WTC11 (cell line): ENCODE measurements at regions not wholly inside any gene's neighbourhood (a gene's known extent, or its start where the extent isn't known, plus 50 kb on each side); places are given as distances from the start of the nearest gene placed in this dataset.
A peak's percentile ranks its signal among the peaks of the same experiment; 100 is the strongest.

Source experiments
- ATAC-seq: fragments of 200-7000 bp; cut with Tn5 transposase; 2 replicates; pipeline ENCODE4 v1.10.0; 2021; ENCODE audit warnings: mild to moderate bottlenecking, moderate library complexity
- CTCF ChIA-PET: fragments of 300-600 bp; sonication (Branson Sonifier 250); formaldehyde crosslinking; loops from one replicate; lab custom pipeline; 2021; ENCODE audit warnings: antibody characterized with exemption; lab: Charles Lee
- POLR2A ChIA-PET: fragments of 350-600 bp; sonication (Branson Sonifier 250); formaldehyde crosslinking; loops from one replicate; lab custom pipeline; 2021; ENCODE audit warnings: antibody characterized with exemption; lab: Charles Lee
- DNase-seq: peaks from one replicate; pipeline ENCODE4 v3.0.0; 2021; ENCODE audit warnings: low spot score
- H3K27ac Mint-ChIP-seq: 2 replicates; pipeline ENCODE4 v1.8.0; 2021; ENCODE audit warnings: mixed read lengths
- H3K27me3 Mint-ChIP-seq: 2 replicates; pipeline ENCODE4 v1.8.0; 2021; ENCODE audit warnings: low read depth, mild to moderate bottlenecking, moderate library complexity, mixed read lengths
- H3K36me3 Mint-ChIP-seq: 2 replicates; pipeline ENCODE4 v1.8.0; 2021; ENCODE audit warnings: mixed read lengths
- H3K4me1 Mint-ChIP-seq: 2 replicates; pipeline ENCODE4 v1.8.0; 2022; ENCODE audit warnings: mixed read lengths
- H3K4me3 Mint-ChIP-seq: 2 replicates; pipeline ENCODE4 v1.8.0; 2021; ENCODE audit warnings: mild to moderate bottlenecking, moderate library complexity, mixed read lengths
- H3K9me3 Mint-ChIP-seq: 2 replicates; pipeline ENCODE4 v1.8.0; 2021; ENCODE audit warnings: mixed read lengths
- AR ChIP-seq: fragments of 250-450 bp; sonication (Bioruptor Pico); IDR thresholded peaks from 2 replicates; pipeline ENCODE4 v1.9.0; 2021; ENCODE audit warnings: mild to moderate bottlenecking
- ATF6 ChIP-seq: sonication (generic); formaldehyde crosslinking; IDR thresholded peaks from 2 replicates; pipeline ENCODE4 v1.8.1; 2023; ENCODE audit warnings: mild to moderate bottlenecking, missing genetic modification reagents
- CTCF ChIP-seq: fragments of 200-600 bp; IDR thresholded peaks from 2 replicates; pipeline ENCODE4 v1.8.0; 2022; ENCODE audit warnings: antibody characterized with exemption
- FOXJ3 ChIP-seq: sonication (generic); formaldehyde crosslinking; IDR thresholded peaks from 2 replicates; pipeline ENCODE4 v1.9.0; 2021; ENCODE audit warnings: missing genetic modification reagents, mild to moderate bottlenecking, borderline replicate concordance
- HMGA2 ChIP-seq: fragments of 250-450 bp; sonication (Bioruptor Pico); IDR thresholded peaks from 2 replicates; pipeline ENCODE4 v1.4.0; 2021; ENCODE audit warnings: mild to moderate bottlenecking, moderate library complexity
- MAX ChIP-seq: sonication (generic); formaldehyde crosslinking; IDR thresholded peaks from 2 replicates; pipeline ENCODE4 v1.8.0; 2022; ENCODE audit warnings: mild to moderate bottlenecking, missing genetic modification reagents
- MXD4 ChIP-seq: fragments of 250-450 bp; sonication (Bioruptor Pico); IDR thresholded peaks from 2 replicates; pipeline ENCODE4 v1.8.0; 2021; ENCODE audit warnings: mild to moderate bottlenecking, moderate library complexity, borderline replicate concordance
- NFE2L1 ChIP-seq: sonication (generic); formaldehyde crosslinking; IDR thresholded peaks from 2 replicates; pipeline ENCODE4 v1.8.1; 2023; ENCODE audit warnings: missing genetic modification reagents
- OVOL2 ChIP-seq: fragments of 250-450 bp; sonication (Bioruptor Pico); IDR thresholded peaks from 2 replicates; pipeline ENCODE4 v1.9.0; 2021; ENCODE audit warnings: mild to moderate bottlenecking, borderline replicate concordance
- PRDM15 ChIP-seq: sonication (generic); formaldehyde crosslinking; IDR thresholded peaks from 2 replicates; pipeline ENCODE4 v1.8.0; 2022; ENCODE audit warnings: missing genetic modification reagents
- RORB ChIP-seq: fragments of 250-450 bp; sonication (Bioruptor Pico); IDR thresholded peaks from 2 replicates; pipeline ENCODE4 v1.9.0; 2021; ENCODE audit warnings: mild to moderate bottlenecking
- SMAD3 ChIP-seq: sonication (generic); formaldehyde crosslinking; IDR thresholded peaks from 2 replicates; pipeline ENCODE4 v1.8.0; 2022; ENCODE audit warnings: missing genetic modification reagents, mild to moderate bottlenecking, borderline replicate concordance
- STAT6 ChIP-seq: sonication (generic); formaldehyde crosslinking; conservative IDR thresholded peaks from 2 replicates; pipeline ENCODE4 v1.8.1; 2023; ENCODE audit warnings: mild to moderate bottlenecking, low read depth, missing genetic modification reagents, moderate library complexity
- TEAD1 ChIP-seq: sonication (generic); formaldehyde crosslinking; IDR thresholded peaks from 2 replicates; pipeline ENCODE4 v1.8.0; 2022; ENCODE audit warnings: mild to moderate bottlenecking, missing genetic modification reagents
- USF2 ChIP-seq: sonication (generic); formaldehyde crosslinking; IDR thresholded peaks from 2 replicates; pipeline ENCODE4 v1.8.1; 2023; ENCODE audit warnings: mild to moderate bottlenecking, missing genetic modification reagents, moderate library complexity
- ZBTB43 ChIP-seq: sonication (generic); formaldehyde crosslinking; IDR thresholded peaks from 2 replicates; pipeline ENCODE4 v1.8.1; 2023; ENCODE audit warnings: mild to moderate bottlenecking, missing genetic modification reagents

GRCh38 chr2:19810148-19810547, 91.6 kb downstream of the TTC32 start:
- H3K9me3 Mint-ChIP-seq, result no peaks in the 10 kb centered on the region
- H3K4me3 Mint-ChIP-seq, result no peak overlapping the region
- H3K36me3 Mint-ChIP-seq, result no peaks in the 10 kb centered on the region
- no peak for DNase-seq
- H3K27ac Mint-ChIP-seq, result no peak overlapping the region
- H3K4me1 Mint-ChIP-seq, result no peaks in the 10 kb centered on the region
- ChIA-PET POLR2A (no interaction called here), CTCF (no interaction called here)
- H3K27me3 Mint-ChIP-seq, result no peaks in the 10 kb centered on the region
- ATAC-seq, result no peak
- TF ChIP-seq FOXJ3 (CRISPR knock-in tag) (no peak), STAT6 (no peak), TEAD1 (CRISPR knock-in tag) (no peak), MXD4 (CRISPR knock-in tag) (no peak), SMAD3 (CRISPR knock-in tag) (no peak), ZBTB43 (CRISPR knock-in tag) (no peak), PRDM15 (CRISPR knock-in tag) (no peak), OVOL2 (CRISPR knock-in tag) (no peak), NFE2L1 (CRISPR knock-in tag) (no peak)
- TF ChIP-seq, all 79 proteins: peak for 0

- Mint-ChIP-seq H3K4me3 (no peak overlapping the region), H3K36me3 (no peaks in the 10 kb centered on the region), H3K9me3 (no peaks in the 10 kb centered on the region), H3K27me3 (no peaks in the 10 kb centered on the region), H3K4me1 (no peaks in the 10 kb centered on the region), H3K27ac (no peak overlapping the region)
- ATAC-seq (peak; percentile 28; the same call in 1 of the 2 replicates), DNase-seq (no peak)
- no peak for TF ChIP-seq ZBTB43 (CRISPR knock-in tag)
- TF ChIP-seq CTCF, result no peak
- no peak for TF ChIP-seq HMGA2 (CRISPR knock-in tag)
- no peak for TF ChIP-seq AR
- TF ChIP-seq ATF6 (CRISPR knock-in tag), result no peak
- TF ChIP-seq USF2 (CRISPR knock-in tag), result no peak
- no peak for TF ChIP-seq MAX (CRISPR knock-in tag)
- no peak for TF ChIP-seq RORB (CRISPR knock-in tag)
- ChIA-PET POLR2A (no interaction called here), CTCF (interaction anchor here (0.7 to 0.8 kb wide), 2 partner anchors 42 to 105 kb away, joined by 4 to 5 read pairs; no protein-coding TSS in a partner anchor)
Measured at GRCh38 chr2:19809206-19809605, 92.6 kb downstream of the TTC32 start.
